ENCODE measurements at regions not wholly inside any gene's neighbourhood (a gene's known extent, or its start where the extent isn't known, plus 50 kb on each side); places are given as distances from the start of the nearest gene placed in this dataset.

GRCh38 chr21:41671212-41671762 is 95.6 kb downstream of the RIPK4 start:
- no peak for DNase-seq (ENCODE audit: low spot score)

- DNase-seq (ENCODE audit: low spot score), result no peak
Measured at GRCh38 chr21:41670056-41670805, 96.6 kb downstream of the RIPK4 start.

- DNase-seq (ENCODE audit: low spot score), result no peak
Measured at GRCh38 chr21:41669533-41669830, 97.4 kb downstream of the RIPK4 start.

GRCh38 chr21:41668686-41669532 is 97.9 kb downstream of the RIPK4 start:
- no peak for DNase-seq (ENCODE audit: low spot score)

GRCh38 chr21:41668051-41668541 is 98.8 kb downstream of the RIPK4 start:
- DNase-seq (ENCODE audit: low spot score), result no peak

- DNase-seq (ENCODE audit: low spot score), result no peak
Measured at GRCh38 chr21:41667136-41667535, 99.7 kb downstream of the RIPK4 start.

- no peak for DNase-seq (ENCODE audit: low spot score)
Measured at GRCh38 chr21:41666641-41667081, 100.2 kb downstream of the RIPK4 start.

GRCh38 chr21:41665766-41666595 is 100.9 kb downstream of the RIPK4 start:
- no peak for DNase-seq (ENCODE audit: low spot score)

- no peak for DNase-seq (ENCODE audit: low spot score)
Measured at GRCh38 chr21:41664881-41665765, 101.7 kb downstream of the RIPK4 start.

- DNase-seq (ENCODE audit: low spot score), result no peak
Measured at GRCh38 chr21:41663805-41664788, 102.8 kb downstream of the RIPK4 start.

GRCh38 chr21:41662761-41663160 is 104.1 kb downstream of the RIPK4 start:
- DNase-seq (ENCODE audit: low spot score), result no peak

- DNase-seq (ENCODE audit: low spot score), result no peak
Measured at GRCh38 chr21:41662161-41662560, 104.7 kb downstream of the RIPK4 start.

GRCh38 chr21:41660748-41661147 is 106.1 kb downstream of the RIPK4 start:
- DNase-seq (ENCODE audit: low spot score), result no peak

- no peak for DNase-seq (ENCODE audit: low spot score)
Measured at GRCh38 chr21:41659791-41660560, 106.9 kb downstream of the RIPK4 start.

- no peak for DNase-seq (ENCODE audit: low spot score)
Measured at GRCh38 chr21:41656946-41657525, 109.8 kb downstream of the RIPK4 start.

- no peak for DNase-seq (ENCODE audit: low spot score)
Measured at GRCh38 chr21:41655259-41655658, 111.6 kb downstream of the RIPK4 start.

- no peak for DNase-seq (ENCODE audit: low spot score)
Measured at GRCh38 chr21:41653954-41654491, 112.8 kb downstream of the RIPK4 start.

GRCh38 chr21:41653243-41653953 is 113.5 kb downstream of the RIPK4 start:
- DNase-seq (ENCODE audit: low spot score), result no peak

Data from iPS-NIHi11 (cell line).